Endothelial cell of umbilical vein (primary cell): ENCODE measurements at regions not wholly inside any gene's neighbourhood (a gene's known extent, or its start where the extent isn't known, plus 50 kb on each side); places are given as distances from the start of the nearest gene placed in this dataset.

Experiments used
- BruUV-seq: library from RNA; stranded (reverse); fragments of 400-500 nt; replicated peaks from 2 replicates; lab custom pipeline; 2021; lab: Mats Ljungman, UMichigan
- CTCF ChIA-PET: fragments of 300-600, 350-600 bp; sonication (Branson Sonifier 250); formaldehyde crosslinking; loops from one replicate; lab custom pipeline; 2021; ENCODE audit warnings: antibody characterized with exemption, inconsistent platforms; lab: Charles Lee
- POLR2A ChIA-PET: fragments of 300-600, 350-600 bp; sonication (Branson Sonifier 250); formaldehyde crosslinking; loops from one replicate; lab custom pipeline; 2021; ENCODE audit warnings: antibody characterized with exemption, inconsistent platforms; lab: Charles Lee
- DNase-seq: peaks from one replicate; pipeline ENCODE4 v3.0.0-alpha.2; 2011; ENCODE audit warnings: low read depth, low spot score
- FAIRE-seq: peaks from 2 replicates; lab custom pipeline; 2011; peaks lifted over from hg19 to GRCh38; lab: Jason Lieb, UNC
- H2AFZ ChIP-seq: 2 replicates; pipeline ENCODE4 v1.6.0; 2012; ENCODE audit warnings: low read depth, low read length, control low read depth, inconsistent platforms
- H3K27ac ChIP-seq: 2 replicates; pipeline ENCODE4 v1.5.1; 2011; ENCODE audit warnings: low read depth, mild to moderate bottlenecking, control low read depth, low read length, moderate library complexity; ENCODE audit not compliant: insufficient read depth
- H3K27me3 ChIP-seq, 2 experiments: 2 replicates each; pipeline versions ENCODE4 v1.6.0 to v1.6.1; 2011; ENCODE audit warnings: low read length in 2 of 2, mixed read lengths in 1 of 2; ENCODE audit not compliant: control insufficient read depth in 2 of 2, insufficient read depth in 2 of 2
- H3K36me3 ChIP-seq, 2 experiments: 2 replicates in 1 of 2; 3 replicates in 1 of 2; pipeline ENCODE4 v1.5.1; 2011; ENCODE audit warnings: low read length in 2 of 2, mild to moderate bottlenecking in 1 of 2, moderate library complexity in 1 of 2; ENCODE audit not compliant: control insufficient read depth in 2 of 2, insufficient read depth in 2 of 2; ENCODE audit errors: extremely low read depth in 1 of 2
- H3K4me1 ChIP-seq: 3 replicates; pipeline ENCODE4 v1.5.1; 2011; ENCODE audit warnings: mild to moderate bottlenecking, low read length; ENCODE audit not compliant: control insufficient read depth, insufficient read depth; ENCODE audit errors: extremely low read depth
- H3K4me2 ChIP-seq: 2 replicates; pipeline ENCODE4 v1.6.1; 2011; ENCODE audit warnings: low read length, control low read depth, mixed read lengths; ENCODE audit not compliant: insufficient read depth
- H3K4me3 ChIP-seq, 3 experiments: fragments of 200-600 bp in 1 of 3; sonication (generic), shearing (Covaris generic) in 1 of 3; replicated peaks in 1 of 3; 2 replicates each; pipeline ENCODE4 v1.5.1; 2011 to 2016; ENCODE audit warnings: control low read depth in 3 of 3, low read length in 3 of 3, mild to moderate bottlenecking in 2 of 3, inconsistent platforms in 1 of 3, low read depth in 1 of 3, moderate library complexity in 1 of 3; ENCODE audit not compliant: insufficient read depth in 1 of 3
- H3K79me2 ChIP-seq: 2 replicates; pipeline ENCODE4 v1.6.0; 2012; ENCODE audit warnings: low read length, inconsistent platforms; ENCODE audit not compliant: control insufficient read depth, insufficient read depth
- H3K9ac ChIP-seq: replicated peaks from 2 replicates; pipeline ENCODE3; 2011; ENCODE audit warnings: low read length, control low read depth; ENCODE audit not compliant: insufficient read depth; ENCODE audit errors: extremely low read depth
- H3K9me1 ChIP-seq: replicated peaks from 3 replicates; pipeline ENCODE4 v1.6.0; 2011; ENCODE audit warnings: mild to moderate bottlenecking, low read length; ENCODE audit not compliant: control insufficient read depth, insufficient read depth; ENCODE audit errors: extremely low read depth
- H3K9me3 ChIP-seq: replicated peaks from 2 replicates; pipeline ENCODE4 v1.5.1; 2012; ENCODE audit warnings: low read length, inconsistent platforms; ENCODE audit not compliant: control insufficient read depth, insufficient read depth
- H4K20me1 ChIP-seq: replicated peaks from 2 replicates; pipeline ENCODE3; 2011; ENCODE audit warnings: mild to moderate bottlenecking, low read length; ENCODE audit not compliant: control insufficient read depth, insufficient read depth; ENCODE audit errors: extremely low read depth
- EZH2 ChIP-seq: IDR thresholded peaks from 2 replicates; pipeline ENCODE4 v1.6.1; 2012; ENCODE audit warnings: borderline replicate concordance, low read depth, mild to moderate bottlenecking, moderate library complexity, low read length, inconsistent platforms; ENCODE audit not compliant: severe bottlenecking
- FOS ChIP-seq: IDR thresholded peaks from 2 replicates; pipeline ENCODE4 v1.6.1; 2011; ENCODE audit warnings: mild to moderate bottlenecking, low read length, moderate library complexity, borderline replicate concordance; ENCODE audit not compliant: insufficient read depth
- GATA2 ChIP-seq: IDR thresholded peaks from 2 replicates; pipeline ENCODE4 v1.7.0; 2011; ENCODE audit warnings: low read depth, mild to moderate bottlenecking, moderate library complexity, mixed read lengths, low read length; ENCODE audit not compliant: insufficient read length, insufficient read depth
- JUN ChIP-seq: IDR thresholded peaks from 2 replicates; pipeline ENCODE4 v1.6.1; 2011; ENCODE audit warnings: borderline replicate concordance, low read depth; ENCODE audit not compliant: insufficient read length, insufficient read depth
- MYC ChIP-seq: IDR thresholded peaks from one replicate; pipeline ENCODE4 v1.6.1; 2011; ENCODE audit warnings: mild to moderate bottlenecking, low read depth, low read length
- POLR2A ChIP-seq: IDR thresholded peaks from 2 replicates; pipeline ENCODE4 v1.6.1; 2012; ENCODE audit warnings: low read depth, mild to moderate bottlenecking, control low read depth, low read length
- POLR2AphosphoS5 ChIP-seq: IDR thresholded peaks from 2 replicates; pipeline ENCODE4 v1.6.1; 2012; ENCODE audit warnings: low read depth, mild to moderate bottlenecking, control low read depth, low read length, moderate library complexity; ENCODE audit not compliant: insufficient read depth
- dilution Hi-C: fragments of 300-500 bp; cut with MboI; formaldehyde crosslinking; loops from one replicate; pipeline ENCODE4 v1.15.0; 2019; ENCODE audit warnings: low sequenced_read_pairs; ENCODE audit not compliant: extremely low pct_ligation_motif_present
- intact Hi-C: fragments of 100-400 bp; cut with micrococcal nuclease; formaldehyde crosslinking; loops from one replicate; pipeline ENCODE4 v1.10.0; 2022
- TF ChIP-seq, protein P1 (sequence below), 2 donors: IDR thresholded peaks; 1 replicate in 1 of 2; 2 replicates in 1 of 2; pipeline ENCODE4 v1.5.1; 2011; ENCODE audit warnings: low read length in 2 of 2, mild to moderate bottlenecking in 2 of 2, moderate library complexity in 2 of 2, control low read depth in 1 of 2, inconsistent platforms in 1 of 2, low read depth in 1 of 2; ENCODE audit not compliant: insufficient read depth in 1 of 2; ENCODE audit errors: extremely low read depth in 1 of 2
- TF ChIP-seq, protein P2 (sequence below): IDR thresholded peaks from 2 replicates; pipeline ENCODE4 v1.6.1; 2011; ENCODE audit not compliant: insufficient read depth, insufficient read length

DNA sequence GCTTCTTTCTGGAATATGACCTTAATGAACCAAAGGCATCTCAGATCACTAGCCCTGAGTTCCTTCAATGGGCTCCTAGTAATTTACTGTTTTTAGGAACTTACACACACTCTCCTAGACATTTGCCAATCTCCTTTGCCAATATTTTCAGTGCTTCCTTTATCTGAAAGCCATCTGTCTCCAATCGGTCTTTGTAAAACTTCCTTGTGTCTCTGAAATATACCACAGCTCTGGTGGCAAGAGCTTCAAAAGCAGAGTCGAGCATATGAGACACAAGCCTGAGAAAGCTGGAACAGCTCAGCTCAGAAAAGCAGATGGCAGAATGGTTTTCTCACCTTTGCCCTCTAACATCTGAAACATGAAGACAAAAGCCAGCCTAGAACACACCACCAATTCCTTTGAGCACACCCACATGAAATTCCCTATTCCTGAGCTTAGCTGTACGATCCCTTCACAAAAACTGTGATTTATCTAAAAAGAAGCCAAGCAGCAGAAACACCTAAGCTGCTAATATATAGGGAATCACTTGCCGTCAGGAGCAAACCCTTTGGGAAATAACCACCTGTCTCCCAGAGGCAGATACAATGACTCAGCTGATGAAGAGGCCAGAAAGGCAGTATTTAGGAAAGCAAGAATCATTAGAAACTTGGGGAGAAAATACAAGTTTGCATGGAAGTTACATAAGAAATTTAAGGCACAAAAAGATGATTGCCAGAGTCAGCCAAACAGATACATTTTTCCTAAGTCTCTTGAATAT, 70.2 kb upstream of the ANK3 start:
- no peak overlapping the region for H3K27ac ChIP-seq
- DNase-seq (no peak), FAIRE-seq (no peak)
- no peak overlapping the region for H2AFZ ChIP-seq
- no TSS peak for BruUV-seq
- ChIA-PET POLR2A (no interaction called here), CTCF (interaction anchor here (1.6 kb wide), 1 partner anchor 18 kb away, joined by 5 read pairs; no protein-coding TSS in a partner anchor)
- peaks cover 0 to 4% of the 10 kb centered on the region in 2 experiments for H3K27me3 ChIP-seq
- H3K4me2 ChIP-seq = no peak overlapping the region
- H3K79me2 ChIP-seq = no peaks in the 10 kb centered on the region
- no peaks in the 10 kb centered on the region for H3K9me3 ChIP-seq
- H3K9ac ChIP-seq = no peak overlapping the region
- no peaks in the 10 kb centered on the region for H3K4me1 ChIP-seq
- TF ChIP-seq, protein P1, sequence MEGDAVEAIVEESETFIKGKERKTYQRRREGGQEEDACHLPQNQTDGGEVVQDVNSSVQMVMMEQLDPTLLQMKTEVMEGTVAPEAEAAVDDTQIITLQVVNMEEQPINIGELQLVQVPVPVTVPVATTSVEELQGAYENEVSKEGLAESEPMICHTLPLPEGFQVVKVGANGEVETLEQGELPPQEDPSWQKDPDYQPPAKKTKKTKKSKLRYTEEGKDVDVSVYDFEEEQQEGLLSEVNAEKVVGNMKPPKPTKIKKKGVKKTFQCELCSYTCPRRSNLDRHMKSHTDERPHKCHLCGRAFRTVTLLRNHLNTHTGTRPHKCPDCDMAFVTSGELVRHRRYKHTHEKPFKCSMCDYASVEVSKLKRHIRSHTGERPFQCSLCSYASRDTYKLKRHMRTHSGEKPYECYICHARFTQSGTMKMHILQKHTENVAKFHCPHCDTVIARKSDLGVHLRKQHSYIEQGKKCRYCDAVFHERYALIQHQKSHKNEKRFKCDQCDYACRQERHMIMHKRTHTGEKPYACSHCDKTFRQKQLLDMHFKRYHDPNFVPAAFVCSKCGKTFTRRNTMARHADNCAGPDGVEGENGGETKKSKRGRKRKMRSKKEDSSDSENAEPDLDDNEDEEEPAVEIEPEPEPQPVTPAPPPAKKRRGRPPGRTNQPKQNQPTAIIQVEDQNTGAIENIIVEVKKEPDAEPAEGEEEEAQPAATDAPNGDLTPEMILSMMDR (IDR thresholded peaks at IDR 0.05; ENCODE audit: extremely low read depth in 1 of 2, insufficient read depth in 1 of 2, low read depth in 1 of 2, low read length in 2 of 2) = no peak
- dilution Hi-C loops (no loop called here), intact Hi-C loops (loop anchor here (5.0 kb wide), 1 partner anchor 462 kb away; no protein-coding TSS in a partner anchor)
- H3K4me3 ChIP-seq = no peak overlapping the region
- H3K36me3 ChIP-seq = no peaks in the 10 kb centered on the region
- H3K9me1 ChIP-seq = no peaks in the 10 kb centered on the region
- no peaks in the 10 kb centered on the region for H4K20me1 ChIP-seq

DNA sequence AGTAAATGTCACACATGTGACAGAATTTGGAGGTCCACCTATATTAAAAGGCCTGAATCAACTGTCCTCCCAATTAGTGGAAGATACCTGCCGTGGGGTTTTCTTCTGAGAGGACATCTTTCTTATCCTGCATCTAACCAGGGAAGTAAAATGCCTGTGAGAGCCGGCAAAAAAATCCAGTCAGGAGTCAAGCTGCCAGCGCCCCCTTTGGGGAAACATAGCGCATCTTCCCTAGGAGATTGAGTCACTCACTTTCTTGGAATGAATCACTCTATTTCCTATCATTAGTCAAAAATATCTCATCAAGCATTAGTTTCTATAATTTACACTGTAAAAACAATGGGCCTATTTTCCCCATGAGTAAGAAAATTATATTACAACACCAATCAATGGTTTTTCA, 66.4 kb upstream of the ANK3 start:
- H4K20me1 ChIP-seq = no peaks in the 10 kb centered on the region
- peaks cover 0 to 4% of the 10 kb centered on the region in 2 experiments for H3K27me3 ChIP-seq
- H3K36me3 ChIP-seq = no peaks in the 10 kb centered on the region
- no peak for FAIRE-seq
- intact Hi-C loops (no loop called here), dilution Hi-C loops (no loop called here)
- ChIA-PET CTCF (no interaction called here), POLR2A (no interaction called here)
- no peaks in the 10 kb centered on the region for H3K9me1 ChIP-seq
- no peaks in the 10 kb centered on the region for H3K79me2 ChIP-seq
- TF ChIP-seq, protein P1 (IDR thresholded peaks at IDR 0.05; ENCODE audit: extremely low read depth in 1 of 2, insufficient read depth in 1 of 2, low read depth in 1 of 2, low read length in 2 of 2) = no peak
- no peak for TF ChIP-seq EZH2
- no peak for TF ChIP-seq POLR2A
- TF ChIP-seq JUN = no peak
- no peak for TF ChIP-seq GATA2
- no peak for TF ChIP-seq POLR2AphosphoS5
- TF ChIP-seq, protein P2, sequence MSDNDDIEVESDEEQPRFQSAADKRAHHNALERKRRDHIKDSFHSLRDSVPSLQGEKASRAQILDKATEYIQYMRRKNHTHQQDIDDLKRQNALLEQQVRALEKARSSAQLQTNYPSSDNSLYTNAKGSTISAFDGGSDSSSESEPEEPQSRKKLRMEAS = no peak
- TF ChIP-seq MYC = no peak
- TF ChIP-seq FOS = no peak
- BruUV-seq = no TSS peak
- no peak overlapping the region for H3K4me3 ChIP-seq
- H3K4me1 ChIP-seq = no peaks in the 10 kb centered on the region
- H3K27ac ChIP-seq = no peak overlapping the region
- no peak overlapping the region for H3K4me2 ChIP-seq
- H3K9me3 ChIP-seq = no peaks in the 10 kb centered on the region
- H3K9ac ChIP-seq = no peak overlapping the region
- DNase-seq = no peak
- H2AFZ ChIP-seq = no peak overlapping the region
